ENCODE measurements at regions not wholly inside any gene's neighbourhood (a gene's known extent, or its start where the extent isn't known, plus 50 kb on each side); places are given as distances from the start of the nearest gene placed in this dataset.
"Not testable (repeated sequence)": the region's sequence is repeated elsewhere in the genome, so short reads cannot be mapped to it uniquely, and the experiment has no call there.

DNA sequence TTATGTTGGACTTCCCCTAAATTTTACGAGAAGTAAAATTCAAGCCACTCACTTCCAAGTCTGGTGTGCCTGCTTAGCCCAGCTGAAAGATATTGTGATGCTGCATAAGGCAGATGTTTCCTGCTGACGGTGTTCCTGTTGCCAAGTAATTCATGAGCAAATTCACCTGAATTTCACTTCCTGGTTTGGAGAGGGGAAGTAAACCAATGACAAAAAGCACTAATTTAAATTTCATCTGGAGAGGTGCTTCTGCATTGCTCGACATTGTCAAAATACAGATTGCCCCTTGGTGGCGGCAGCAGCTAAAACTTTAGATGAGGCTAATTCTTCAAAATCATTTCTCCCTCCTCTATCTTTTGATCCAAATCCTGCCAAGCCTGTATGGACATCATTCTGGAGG is 281.1 kb downstream of the AACS start:
- Histone ChIP-seq H3K36me3 (ENCODE audit: insufficient read depth, low read depth, low read length) (peaks cover 17% of the 10 kb centered on the region; the same call in 1 of the 2 replicates), H3K9ac (ENCODE audit: low read depth, low read length) (peak overlapping the region; percentile 56; the same call in 1 of the 2 replicates), H3K4me1 (ENCODE audit: insufficient read depth, low read length) (peaks cover 23% of the 10 kb centered on the region), H3K27ac (ENCODE audit: low read length) (peak overlapping the region; percentile 45), H3K4me3 (ENCODE audit: low read length) (peak overlapping the region; percentile 44; the same call in 1 of the 2 replicates), H3K27me3 (ENCODE audit: insufficient read depth, low read length) (no peaks in the 10 kb centered on the region), H3K9me3 (ENCODE audit: insufficient read depth, low read depth, low read length) (no peaks in the 10 kb centered on the region)

DNA sequence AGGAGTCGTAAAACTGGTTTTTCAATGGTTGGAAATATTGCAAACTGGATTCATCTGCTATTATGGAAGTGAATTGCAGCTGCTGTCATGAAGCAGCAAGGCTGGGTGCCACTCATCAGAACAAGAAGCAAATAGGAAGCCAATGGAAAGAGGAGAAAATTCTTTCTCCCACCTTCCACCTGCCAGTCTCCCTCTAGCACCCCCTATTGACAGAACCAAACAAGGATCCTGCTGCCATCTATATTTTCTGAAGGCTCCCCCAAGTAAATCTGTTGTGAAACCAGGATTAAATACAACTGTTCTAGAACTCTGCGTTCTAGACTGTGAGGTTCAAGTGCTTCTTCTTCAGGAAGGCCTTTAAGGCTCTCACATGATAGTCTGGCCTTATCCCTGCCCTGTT is 286.6 kb downstream of the AACS start:
- H3K36me3 ChIP-seq (ENCODE audit: insufficient read depth, low read depth, low read length), result peaks cover 30% of the 10 kb centered on the region; the same call in 1 of the 2 replicates
- no peak overlapping the region for H3K27ac ChIP-seq (ENCODE audit: low read length)
- H3K9me3 ChIP-seq (ENCODE audit: insufficient read depth, low read depth, low read length), result no peaks in the 10 kb centered on the region

DNA sequence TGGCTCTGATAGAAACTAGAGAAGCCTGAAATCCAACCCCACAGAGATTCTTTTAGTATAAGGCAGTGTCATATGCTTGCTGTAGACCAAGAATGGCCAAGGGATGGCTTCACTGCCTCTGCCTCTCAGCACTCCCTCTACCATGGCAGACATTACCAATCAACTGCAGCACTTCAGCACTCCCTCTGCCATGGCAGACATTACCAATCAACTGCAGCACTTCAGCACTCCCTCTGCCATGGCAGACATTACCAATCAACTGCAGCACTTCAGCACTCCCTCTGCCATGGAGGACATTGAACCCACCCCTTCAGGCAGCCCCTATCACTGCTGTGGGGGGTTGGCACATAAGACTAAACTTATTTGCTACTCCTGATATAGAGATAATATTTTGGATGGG is 287.8 kb downstream of the AACS start:
- H3K9me3 ChIP-seq (ENCODE audit: insufficient read depth, low read depth, low read length); H3K27me3 ChIP-seq (ENCODE audit: insufficient read depth, low read length); H3K4me1 ChIP-seq (ENCODE audit: insufficient read depth, low read length); H3K9ac ChIP-seq (ENCODE audit: low read depth, low read length); H3K27ac ChIP-seq (ENCODE audit: low read length); H3K4me3 ChIP-seq (ENCODE audit: low read length): not testable (repeated sequence)
- peaks cover 30% of the 10 kb centered on the region; the same call in 1 of the 2 replicates for H3K36me3 ChIP-seq (ENCODE audit: insufficient read depth, low read depth, low read length)

More for the DNA sequence above, 286.6 kb downstream of the AACS start:
- Histone ChIP-seq H3K9ac (ENCODE audit: low read depth, low read length) (no peak overlapping the region), H3K4me3 (ENCODE audit: low read length) (no peak overlapping the region), H3K27me3 (ENCODE audit: insufficient read depth, low read length) (no peaks in the 10 kb centered on the region), H3K4me1 (ENCODE audit: insufficient read depth, low read length) (peaks cover 11% of the 10 kb centered on the region; the same call in 1 of the 2 replicates)

DNA sequence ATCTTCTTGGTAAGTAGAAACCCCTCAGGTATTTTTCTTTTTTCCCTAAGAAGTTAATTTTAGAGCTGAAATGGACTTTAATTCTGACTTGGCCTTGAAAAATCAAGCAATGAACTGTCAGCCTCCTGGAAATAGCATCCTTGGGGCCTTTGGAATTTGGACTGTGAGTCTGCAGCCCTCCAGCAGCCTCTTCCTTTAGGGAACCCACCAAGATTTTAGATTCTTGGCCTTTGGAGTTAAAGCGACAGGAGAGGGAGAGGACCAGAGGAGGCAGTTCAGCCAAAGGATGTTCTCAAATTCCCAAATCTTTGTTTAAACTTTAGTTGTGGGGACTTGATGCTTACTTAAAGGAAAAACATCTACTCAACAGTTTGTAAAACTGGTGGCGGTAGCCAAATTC is 288.6 kb downstream of the AACS start:
- peaks cover 30% of the 10 kb centered on the region; the same call in 1 of the 2 replicates for H3K36me3 ChIP-seq (ENCODE audit: insufficient read depth, low read depth, low read length)
- no peak overlapping the region for H3K9ac ChIP-seq (ENCODE audit: low read depth, low read length)
- no peaks in the 10 kb centered on the region for H3K9me3 ChIP-seq (ENCODE audit: insufficient read depth, low read depth, low read length)
- no peak overlapping the region for H3K4me3 ChIP-seq (ENCODE audit: low read length)
- no peak overlapping the region for H3K27ac ChIP-seq (ENCODE audit: low read length)
- H3K27me3 ChIP-seq (ENCODE audit: insufficient read depth, low read length), result no peaks in the 10 kb centered on the region
- H3K4me1 ChIP-seq (ENCODE audit: insufficient read depth, low read length), result no peaks in the 10 kb centered on the region

DNA sequence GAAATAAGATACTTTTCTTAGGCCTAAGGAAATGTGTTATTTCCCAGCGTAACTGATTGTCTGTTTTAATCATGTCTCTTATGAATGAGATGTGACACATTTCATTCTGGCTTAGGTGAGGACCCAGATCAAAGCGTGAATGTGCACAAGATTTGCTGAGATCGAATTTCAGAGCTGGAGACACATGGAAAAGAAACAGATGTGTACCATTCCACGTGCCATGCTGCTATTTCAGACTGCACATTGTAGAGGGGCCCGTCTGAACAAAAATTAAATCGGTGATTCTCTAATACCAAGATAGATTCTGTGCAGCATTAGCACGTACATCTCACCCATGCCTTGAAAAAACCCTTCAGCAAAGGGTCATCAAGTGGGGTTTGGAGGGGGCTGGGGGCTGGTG is 290.4 kb downstream of the AACS start:
- Histone ChIP-seq H3K27me3 (ENCODE audit: insufficient read depth, low read length) (no peaks in the 10 kb centered on the region), H3K27ac (ENCODE audit: low read length) (no peak overlapping the region), H3K36me3 (ENCODE audit: insufficient read depth, low read depth, low read length) (peaks cover 17% of the 10 kb centered on the region; the same call in 1 of the 2 replicates), H3K4me3 (ENCODE audit: low read length) (no peak overlapping the region), H3K9ac (ENCODE audit: low read depth, low read length) (no peak overlapping the region), H3K4me1 (ENCODE audit: insufficient read depth, low read length) (no peaks in the 10 kb centered on the region), H3K9me3 (ENCODE audit: insufficient read depth, low read depth, low read length) (no peaks in the 10 kb centered on the region)

DNA sequence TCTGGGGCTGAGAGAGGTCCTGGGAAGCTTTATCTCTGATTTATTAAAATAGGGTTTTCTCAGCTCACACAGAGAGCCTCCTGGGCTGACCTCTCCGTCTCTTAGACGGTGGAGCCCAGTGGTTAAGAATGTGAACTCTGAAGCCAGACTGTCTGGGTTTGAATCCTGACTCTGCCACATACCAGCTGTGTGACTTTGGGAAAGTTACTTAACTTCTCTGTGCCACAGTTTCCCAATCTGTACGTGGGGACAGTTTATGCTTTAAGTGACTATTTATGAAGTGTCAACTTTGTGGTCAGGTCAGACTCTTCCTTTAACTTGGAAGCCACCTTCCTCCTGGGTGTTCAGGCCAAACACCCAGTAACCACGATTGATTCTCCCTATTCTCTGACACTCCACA is 290.9 kb downstream of the AACS start:
- Histone ChIP-seq H3K9ac (ENCODE audit: low read depth, low read length) (no peak overlapping the region), H3K4me1 (ENCODE audit: insufficient read depth, low read length) (no peaks in the 10 kb centered on the region), H3K4me3 (ENCODE audit: low read length) (no peak overlapping the region), H3K9me3 (ENCODE audit: insufficient read depth, low read depth, low read length) (no peaks in the 10 kb centered on the region), H3K36me3 (ENCODE audit: insufficient read depth, low read depth, low read length) (peaks cover 14% of the 10 kb centered on the region; the same call in 1 of the 2 replicates), H3K27me3 (ENCODE audit: insufficient read depth, low read length) (no peaks in the 10 kb centered on the region), H3K27ac (ENCODE audit: low read length) (no peak overlapping the region)

DNA sequence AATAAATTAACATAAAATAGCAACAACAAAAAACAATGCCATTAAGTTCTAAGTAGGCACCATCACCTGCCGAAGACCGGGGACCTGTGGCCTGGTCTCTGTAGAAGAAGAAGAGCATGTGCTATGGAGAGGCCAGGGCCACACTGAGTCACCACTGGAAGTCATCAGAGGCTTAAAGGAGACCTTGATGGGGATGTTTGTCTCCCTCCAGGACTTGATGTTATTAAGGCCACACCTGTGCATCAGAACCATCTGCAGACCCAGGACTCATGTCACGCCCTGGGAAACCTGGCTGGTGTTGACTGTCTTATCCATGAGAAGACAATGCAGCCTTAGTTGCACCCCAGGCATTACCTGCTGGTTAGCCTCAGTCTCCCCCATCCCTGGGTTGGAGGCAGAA is 292.3 kb downstream of the AACS start:
- no peak overlapping the region for H3K27ac ChIP-seq (ENCODE audit: low read length)
- H3K36me3 ChIP-seq (ENCODE audit: insufficient read depth, low read depth, low read length), result peaks cover 5% of the 10 kb centered on the region; the same call in 1 of the 2 replicates

DNA sequence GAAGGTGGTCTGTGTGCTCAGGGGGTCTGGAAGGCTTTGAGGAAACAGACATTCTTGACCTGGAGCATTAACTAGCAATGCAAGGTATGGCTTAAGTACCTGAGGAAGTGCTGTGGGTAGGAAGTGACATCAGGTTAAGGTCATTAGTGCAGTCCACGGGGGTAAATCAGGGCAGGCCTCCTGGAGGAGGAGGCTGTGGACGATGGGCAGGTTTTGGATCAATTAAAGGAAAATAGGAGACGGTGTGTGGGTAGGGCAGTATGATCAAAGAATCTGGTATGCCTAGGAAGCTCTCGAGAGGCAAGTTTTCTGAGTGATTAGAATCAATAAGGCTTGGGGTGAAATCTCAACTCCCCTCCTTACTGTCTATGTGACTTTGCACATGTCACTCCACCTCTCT is 295.3 kb downstream of the AACS start:
- no peaks in the 10 kb centered on the region for H3K27me3 ChIP-seq (ENCODE audit: insufficient read depth, low read length)
- no peak overlapping the region for H3K4me3 ChIP-seq (ENCODE audit: low read length)
- no peak overlapping the region for H3K9ac ChIP-seq (ENCODE audit: low read depth, low read length)
- H3K9me3 ChIP-seq (ENCODE audit: insufficient read depth, low read depth, low read length), result no peaks in the 10 kb centered on the region
- H3K27ac ChIP-seq (ENCODE audit: low read length), result no peak overlapping the region
- no peaks in the 10 kb centered on the region for H3K4me1 ChIP-seq (ENCODE audit: insufficient read depth, low read length)
- H3K36me3 ChIP-seq (ENCODE audit: insufficient read depth, low read depth, low read length), result no peaks in the 10 kb centered on the region

More for the DNA sequence above, 292.3 kb downstream of the AACS start:
- Histone ChIP-seq H3K4me3 (ENCODE audit: low read length) (no peak overlapping the region), H3K9me3 (ENCODE audit: insufficient read depth, low read depth, low read length) (no peaks in the 10 kb centered on the region), H3K27me3 (ENCODE audit: insufficient read depth, low read length) (no peaks in the 10 kb centered on the region), H3K4me1 (ENCODE audit: insufficient read depth, low read length) (no peaks in the 10 kb centered on the region), H3K9ac (ENCODE audit: low read depth, low read length) (no peak overlapping the region)

DNA sequence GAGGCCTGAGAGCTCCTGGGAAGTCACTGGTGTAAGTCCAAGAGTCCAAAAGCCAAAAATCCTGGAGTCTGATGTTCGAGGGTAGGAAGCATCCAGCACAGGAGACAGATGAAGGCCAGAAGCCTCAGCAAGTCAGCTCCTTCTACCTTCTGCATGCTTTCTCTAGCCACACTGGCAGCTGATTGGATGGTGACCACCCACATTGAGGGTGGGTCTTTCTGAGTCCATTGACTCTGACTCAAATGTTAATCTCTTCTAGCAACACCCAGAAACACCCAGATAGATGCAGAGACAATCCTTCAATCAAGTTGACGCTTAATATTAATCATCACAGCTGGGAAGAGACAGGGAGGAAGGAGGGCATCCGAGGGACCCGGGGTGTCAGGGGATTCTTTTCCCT is 305.8 kb downstream of the AACS start:
- no peaks in the 10 kb centered on the region for H3K27me3 ChIP-seq (ENCODE audit: insufficient read depth, low read length)
- H3K36me3 ChIP-seq (ENCODE audit: insufficient read depth, low read depth, low read length), result no peaks in the 10 kb centered on the region
- no peaks in the 10 kb centered on the region for H3K9me3 ChIP-seq (ENCODE audit: insufficient read depth, low read depth, low read length)
- H3K27ac ChIP-seq (ENCODE audit: low read length), result no peak overlapping the region
- H3K9ac ChIP-seq (ENCODE audit: low read depth, low read length), result no peak overlapping the region
- no peaks in the 10 kb centered on the region for H3K4me1 ChIP-seq (ENCODE audit: insufficient read depth, low read length)
- H3K4me3 ChIP-seq (ENCODE audit: low read length), result no peak overlapping the region

DNA sequence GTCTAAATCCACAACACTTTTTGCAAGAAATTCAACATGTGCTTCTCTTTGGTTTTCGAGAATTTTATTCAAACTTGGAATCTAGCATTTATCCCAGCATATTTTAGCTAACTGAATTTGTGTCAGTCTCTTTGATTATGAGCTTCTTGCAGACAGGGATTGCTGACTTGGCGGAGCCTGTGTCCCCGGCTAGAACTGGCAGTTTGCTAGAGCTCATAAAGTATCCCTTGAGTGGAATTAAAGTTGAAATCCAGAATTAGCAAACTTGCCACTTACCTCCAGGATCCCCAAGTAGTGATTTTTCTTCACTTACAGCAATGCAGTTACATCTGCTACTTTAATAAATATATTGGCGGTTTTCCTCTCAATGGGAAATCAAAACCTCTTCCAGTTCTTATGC is 306.9 kb downstream of the AACS start:
- H3K9ac ChIP-seq (ENCODE audit: low read depth, low read length), result no peak overlapping the region
- no peaks in the 10 kb centered on the region for H3K9me3 ChIP-seq (ENCODE audit: insufficient read depth, low read depth, low read length)

DNA sequence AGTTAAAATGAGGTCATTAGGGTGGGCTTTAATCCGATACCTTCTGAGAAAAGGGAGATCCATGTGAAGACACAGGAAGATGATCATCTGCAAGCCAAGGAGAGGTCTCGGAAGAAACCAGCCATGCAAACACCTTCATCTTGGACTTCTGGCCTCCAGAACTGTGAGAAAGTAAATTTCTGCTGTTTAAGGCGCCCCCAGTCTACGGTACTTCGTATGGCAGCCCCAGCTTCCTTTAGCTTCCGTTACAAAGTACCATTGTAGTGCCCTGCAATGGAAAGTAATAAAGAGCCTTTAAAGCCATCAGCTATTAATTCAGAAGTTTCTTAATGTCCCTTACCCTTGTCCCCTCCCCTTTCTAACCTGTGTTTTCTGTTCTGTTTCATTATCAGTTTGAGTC is 308.1 kb downstream of the AACS start:
- H3K27ac ChIP-seq (ENCODE audit: low read length), result no peak overlapping the region
- no peaks in the 10 kb centered on the region for H3K27me3 ChIP-seq (ENCODE audit: insufficient read depth, low read length)
- H3K4me3 ChIP-seq (ENCODE audit: low read length), result no peak overlapping the region
- no peaks in the 10 kb centered on the region for H3K9me3 ChIP-seq (ENCODE audit: insufficient read depth, low read depth, low read length)
- no peaks in the 10 kb centered on the region for H3K4me1 ChIP-seq (ENCODE audit: insufficient read depth, low read length)
- H3K9ac ChIP-seq (ENCODE audit: low read depth, low read length), result no peak overlapping the region
- H3K36me3 ChIP-seq (ENCODE audit: insufficient read depth, low read depth, low read length), result no peaks in the 10 kb centered on the region; the same call in 1 of the 2 replicates

More for the DNA sequence above, 306.9 kb downstream of the AACS start:
- no peak overlapping the region for H3K4me3 ChIP-seq (ENCODE audit: low read length)
- H3K27ac ChIP-seq (ENCODE audit: low read length), result no peak overlapping the region
- H3K36me3 ChIP-seq (ENCODE audit: insufficient read depth, low read depth, low read length), result no peaks in the 10 kb centered on the region
- H3K27me3 ChIP-seq (ENCODE audit: insufficient read depth, low read length), result no peaks in the 10 kb centered on the region
- H3K4me1 ChIP-seq (ENCODE audit: insufficient read depth, low read length), result no peaks in the 10 kb centered on the region

DNA sequence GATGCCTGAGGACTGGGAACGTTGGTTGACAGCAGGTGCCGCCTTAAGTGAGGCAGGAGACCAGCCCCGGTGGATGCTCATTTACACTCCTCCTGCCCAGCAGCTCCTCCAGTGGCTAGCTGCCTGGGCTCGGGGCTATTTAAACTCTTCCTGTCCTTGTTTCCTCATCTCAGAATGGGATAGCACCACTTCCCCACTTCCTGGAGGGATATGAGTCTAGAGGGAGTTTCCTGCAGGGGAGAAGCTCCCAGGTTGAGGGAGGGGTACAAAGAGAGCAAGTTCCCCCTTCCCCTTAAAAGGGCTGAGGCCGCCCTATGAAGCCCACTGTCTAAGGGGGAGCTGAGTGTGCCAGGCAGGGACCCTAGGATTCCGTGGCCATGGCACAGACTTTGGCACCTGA is 311.2 kb downstream of the AACS start:
- no peaks in the 10 kb centered on the region for H3K4me1 ChIP-seq (ENCODE audit: insufficient read depth, low read length)
- no peak overlapping the region for H3K9ac ChIP-seq (ENCODE audit: low read depth, low read length)
- H3K36me3 ChIP-seq (ENCODE audit: insufficient read depth, low read depth, low read length), result no peaks in the 10 kb centered on the region; the same call in 1 of the 2 replicates
- H3K27ac ChIP-seq (ENCODE audit: low read length), result no peak overlapping the region
- no peaks in the 10 kb centered on the region for H3K27me3 ChIP-seq (ENCODE audit: insufficient read depth, low read length)
- H3K9me3 ChIP-seq (ENCODE audit: insufficient read depth, low read depth, low read length), result no peaks in the 10 kb centered on the region
- no peak overlapping the region for H3K4me3 ChIP-seq (ENCODE audit: low read length)

Data from iPS-20b (cell line).